Activated B cell treated with CpG ODN at 0.5 μM for 24 hours (primary cell): ENCODE measurements at regions not wholly inside any gene's neighbourhood (a gene's known extent, or its start where the extent isn't known, plus 50 kb on each side); places are given as distances from the start of the nearest gene placed in this dataset.

ENCODE experiments used
- ATAC-seq: fragments of 200-7000 bp; cut with Tn5 transposase; one replicate; pipeline ENCODE4 v1.10.0; 2021; ENCODE audit warnings: low read depth, mild to moderate bottlenecking, moderate library complexity
- CTCF ChIA-PET: fragments of 350-600 bp; sonication (Branson Sonifier 250); formaldehyde crosslinking; loops from one replicate; lab custom pipeline; 2021; ENCODE audit warnings: antibody characterized with exemption; lab: Charles Lee
- POLR2A ChIA-PET: fragments of 350-600 bp; sonication (Branson Sonifier 250); formaldehyde crosslinking; loops from one replicate; lab custom pipeline; 2021; ENCODE audit warnings: antibody characterized with exemption; lab: Charles Lee
- DNase-seq: peaks from one replicate; pipeline ENCODE4 v3.0.0; 2022
- H3K27ac Mint-ChIP-seq: one replicate; pipeline ENCODE4 v1.8.0; 2020; ENCODE audit warnings: mixed read lengths
- H3K27me3 Mint-ChIP-seq: one replicate; pipeline ENCODE4 v1.8.0; 2021; ENCODE audit warnings: mixed read lengths
- H3K36me3 Mint-ChIP-seq: one replicate; pipeline ENCODE4 v1.8.0; 2021; ENCODE audit warnings: low read depth, mixed read lengths
- H3K4me1 Mint-ChIP-seq: one replicate; pipeline ENCODE4 v1.8.0; 2021; ENCODE audit warnings: mixed read lengths
- H3K4me3 Mint-ChIP-seq: one replicate; pipeline ENCODE4 v1.8.0; 2020; ENCODE audit warnings: mild to moderate bottlenecking, mixed read lengths
- H3K9me3 Mint-ChIP-seq: one replicate; pipeline ENCODE4 v1.8.0; 2020; ENCODE audit warnings: mixed read lengths
- intact Hi-C: fragments of 100-400 bp; cut with micrococcal nuclease; formaldehyde crosslinking; loops from one replicate; pipeline ENCODE4 v1.15.1; 2024
- TF ChIP-seq, protein P1 (sequence below): fragments of 200-600 bp; IDR thresholded peaks from one replicate; pipeline ENCODE4 v1.8.0; 2022; ENCODE audit warnings: antibody characterized with exemption, mild to moderate bottlenecking

DNA sequence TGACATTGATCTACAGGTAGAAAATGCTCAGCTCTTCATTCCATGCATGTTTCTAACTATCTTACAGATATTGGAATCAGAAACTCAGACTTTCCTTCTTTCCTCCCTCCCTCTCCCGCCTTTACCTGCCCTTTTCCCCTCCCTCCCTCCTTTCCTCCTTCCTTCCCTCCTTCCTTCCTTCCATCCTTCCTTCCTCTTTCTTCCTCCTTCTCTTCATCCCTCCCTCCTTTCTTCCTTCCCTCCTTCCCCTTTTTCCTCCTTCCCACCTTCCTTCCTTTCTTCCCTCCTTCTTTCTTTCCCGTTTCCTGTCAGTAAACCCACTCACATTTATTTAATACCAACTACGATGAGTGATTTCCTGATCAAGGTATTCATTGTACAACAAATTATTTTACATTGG is 113.4 kb upstream of the IRS2 start:
- no peak for DNase-seq
- Mint-ChIP-seq H3K4me1 (no peaks in the 10 kb centered on the region), H3K27me3 (no peaks in the 10 kb centered on the region), H3K4me3 (no peak overlapping the region), H3K36me3 (no peaks in the 10 kb centered on the region), H3K9me3 (peaks cover 1% of the 10 kb centered on the region), H3K27ac (no peak overlapping the region)
- ChIA-PET CTCF (no interaction called here), POLR2A (no interaction called here)
- TF ChIP-seq, protein P1, sequence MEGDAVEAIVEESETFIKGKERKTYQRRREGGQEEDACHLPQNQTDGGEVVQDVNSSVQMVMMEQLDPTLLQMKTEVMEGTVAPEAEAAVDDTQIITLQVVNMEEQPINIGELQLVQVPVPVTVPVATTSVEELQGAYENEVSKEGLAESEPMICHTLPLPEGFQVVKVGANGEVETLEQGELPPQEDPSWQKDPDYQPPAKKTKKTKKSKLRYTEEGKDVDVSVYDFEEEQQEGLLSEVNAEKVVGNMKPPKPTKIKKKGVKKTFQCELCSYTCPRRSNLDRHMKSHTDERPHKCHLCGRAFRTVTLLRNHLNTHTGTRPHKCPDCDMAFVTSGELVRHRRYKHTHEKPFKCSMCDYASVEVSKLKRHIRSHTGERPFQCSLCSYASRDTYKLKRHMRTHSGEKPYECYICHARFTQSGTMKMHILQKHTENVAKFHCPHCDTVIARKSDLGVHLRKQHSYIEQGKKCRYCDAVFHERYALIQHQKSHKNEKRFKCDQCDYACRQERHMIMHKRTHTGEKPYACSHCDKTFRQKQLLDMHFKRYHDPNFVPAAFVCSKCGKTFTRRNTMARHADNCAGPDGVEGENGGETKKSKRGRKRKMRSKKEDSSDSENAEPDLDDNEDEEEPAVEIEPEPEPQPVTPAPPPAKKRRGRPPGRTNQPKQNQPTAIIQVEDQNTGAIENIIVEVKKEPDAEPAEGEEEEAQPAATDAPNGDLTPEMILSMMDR: no peak
- ATAC-seq: no peak
- intact Hi-C loops: no loop called here

GRCh38 chr13:109899316-109899715 is 112.9 kb upstream of the IRS2 start:
- CTCF ChIA-PET: no interaction called here
- Mint-ChIP-seq H3K9me3 (no peaks in the 10 kb centered on the region), H3K4me1 (no peaks in the 10 kb centered on the region), H3K36me3 (no peaks in the 10 kb centered on the region), H3K4me3 (no peak overlapping the region), H3K27me3 (no peaks in the 10 kb centered on the region), H3K27ac (no peak overlapping the region)
- TF ChIP-seq, protein P1: no peak
- POLR2A ChIA-PET: no interaction called here
- intact Hi-C loops: no loop called here
- DNase-seq (no peak), ATAC-seq (no peak)

- ChIA-PET CTCF (no interaction called here), POLR2A (no interaction called here)
- peaks cover 2% of the 10 kb centered on the region for H3K27me3 Mint-ChIP-seq
- H3K4me1 Mint-ChIP-seq: no peaks in the 10 kb centered on the region
- ATAC-seq (no peak), DNase-seq (no peak)
- H3K9me3 Mint-ChIP-seq: no peaks in the 10 kb centered on the region
- H3K27ac Mint-ChIP-seq: no peak overlapping the region
- no peaks in the 10 kb centered on the region for H3K36me3 Mint-ChIP-seq
- H3K4me3 Mint-ChIP-seq: no peak overlapping the region
- TF ChIP-seq, protein P1: no peak
- intact Hi-C loops: no loop called here
Measured at GRCh38 chr13:109897988-109898624, 111.7 kb upstream of the IRS2 start.

DNA sequence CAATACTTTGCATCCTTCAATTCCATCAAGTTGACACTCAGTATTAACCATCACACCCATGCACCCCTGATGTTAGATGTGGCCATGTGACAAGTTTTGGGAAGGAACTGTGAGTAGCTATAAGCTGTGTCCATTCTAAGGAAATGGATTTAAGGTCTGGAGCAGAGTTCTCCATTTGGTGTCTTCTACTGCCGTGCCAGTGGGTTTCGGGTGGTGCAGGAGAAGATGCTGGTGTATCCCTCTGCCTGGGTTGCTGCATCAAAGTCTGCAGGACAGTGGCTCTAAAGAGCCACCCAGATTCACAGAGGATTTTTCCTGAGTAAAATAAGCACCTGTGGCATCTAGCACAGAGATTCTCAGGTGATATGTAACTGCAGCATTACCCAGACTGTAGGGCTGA is 105.7 kb upstream of the IRS2 start:
- no peak for DNase-seq
- peaks cover 4% of the 10 kb centered on the region for H3K9me3 Mint-ChIP-seq
- no peak overlapping the region for H3K27ac Mint-ChIP-seq
- no peaks in the 10 kb centered on the region for H3K4me1 Mint-ChIP-seq
- no peak overlapping the region for H3K4me3 Mint-ChIP-seq
- ChIA-PET POLR2A (no interaction called here), CTCF (no interaction called here)
- no peaks in the 10 kb centered on the region for H3K36me3 Mint-ChIP-seq
- H3K27me3 Mint-ChIP-seq: peaks cover 2% of the 10 kb centered on the region
- TF ChIP-seq, protein P1: no peak
- no peak for ATAC-seq
- intact Hi-C loops: no loop called here

DNA sequence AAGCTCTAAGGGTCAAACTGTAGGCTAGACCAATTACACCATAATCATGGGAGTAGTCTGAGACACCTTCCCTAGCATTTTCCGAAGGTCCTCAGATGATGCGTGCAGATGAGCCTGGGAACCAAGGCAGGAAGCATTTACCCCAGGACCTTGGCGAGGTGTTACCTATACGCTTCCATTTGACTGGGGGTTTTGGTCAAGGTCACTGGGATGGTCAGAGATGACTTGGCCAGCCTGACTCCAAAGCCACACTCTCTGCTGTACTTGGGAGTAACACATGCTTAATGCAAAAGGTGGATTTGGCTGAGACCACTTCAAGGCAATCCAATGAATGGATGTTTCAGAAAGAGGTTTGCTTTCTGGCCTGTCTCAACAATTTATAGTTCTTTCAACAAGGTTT is 98.9 kb upstream of the IRS2 start:
- H3K36me3 Mint-ChIP-seq: no peaks in the 10 kb centered on the region
- H3K9me3 Mint-ChIP-seq: peaks cover 4% of the 10 kb centered on the region
- TF ChIP-seq, protein P1: no peak
- H3K27me3 Mint-ChIP-seq: no peaks in the 10 kb centered on the region
- ATAC-seq (no peak), DNase-seq (no peak)
- intact Hi-C loops: no loop called here
- POLR2A ChIA-PET: no interaction called here
- CTCF ChIA-PET: no interaction called here
- H3K4me1 Mint-ChIP-seq: no peaks in the 10 kb centered on the region
- H3K27ac Mint-ChIP-seq: no peak overlapping the region
- no peak overlapping the region for H3K4me3 Mint-ChIP-seq
